ENCODE measurements at regions not wholly inside any gene's neighbourhood (a gene's known extent, or its start where the extent isn't known, plus 50 kb on each side); places are given as distances from the start of the nearest gene placed in this dataset.

- no peaks in the 10 kb centered on the region for H3K36me3 ChIP-seq (ENCODE audit: control insufficient read depth in 2 of 2, insufficient read depth in 2 of 2, low read length in 1 of 2)
- ChIA-PET CTCF (no interaction called here), POLR2A (no interaction called here), SMC1A (ENCODE audit: uncharacterized antibody, unreplicated experiment) (no interaction called here), RAD21 (ENCODE audit: unreplicated experiment) (no interaction called here)
- DNase-seq (ENCODE audit: low read depth, low spot score) (no peak), ATAC-seq (no peak), FAIRE-seq (no peak)
- intact Hi-C loops (cut with micrococcal nuclease; ENCODE audit: unreplicated experiment) (loop anchor here (5.0 kb wide), 1 partner anchor 77 kb away; no protein-coding TSS in a partner anchor), in situ Hi-C loops (cut with MboI) (no loop called here)
- H3K4me1 ChIP-seq (ENCODE audit: control insufficient read depth, insufficient read depth, low read length): no peaks in the 10 kb centered on the region
- BruUV-seq (replicated peaks): no TSS peak
- H3K79me2 ChIP-seq (ENCODE audit: control insufficient read depth, insufficient read depth, low read length): no peaks in the 10 kb centered on the region
- H2AFZ ChIP-seq (ENCODE audit: control insufficient read depth, low read depth, low read length): no peak overlapping the region
- no peak overlapping the region for H3K9ac ChIP-seq (ENCODE audit: control insufficient read depth, insufficient read depth, low read length)
- no peak overlapping the region for H3K4me2 ChIP-seq (ENCODE audit: control insufficient read depth, insufficient read depth)
- whole genome bisulfite sequencing (ENCODE audit: insufficient coverage, insufficient replicate concordance, low lambda C conversion rate, missing lambda C conversion rate): 55% methylated on average over 2 of the region's 2 CpGs
- H4K20me1 ChIP-seq (ENCODE audit: control insufficient read depth, insufficient read depth): no peaks in the 10 kb centered on the region
- H3K27ac ChIP-seq (ENCODE audit: control insufficient read depth, insufficient read depth): no peak overlapping the region
- no peaks in the 10 kb centered on the region for H3K9me3 ChIP-seq (replicated peaks; ENCODE audit: control insufficient read depth, insufficient read depth, low read length)
- H3K4me3 ChIP-seq: no peak overlapping the region
- peaks cover 0 to 4% of the 10 kb centered on the region in 2 experiments; a peak in 2 of 4 replicates for H3K27me3 ChIP-seq (replicated peaks in 1 of 2; ENCODE audit: control insufficient read depth in 2 of 2, insufficient read depth in 2 of 2, low read length in 1 of 2)
- TF ChIP-seq MTA2 (IDR thresholded peaks at IDR 0.05; ENCODE audit: low read depth): no peak
- TF ChIP-seq ZBED1 (IDR thresholded peaks at IDR 0.05; ENCODE audit: borderline replicate concordance): no peak
- TF ChIP-seq CUX1 (IDR thresholded peaks at IDR 0.05; ENCODE audit: insufficient replicate concordance, low read depth, low read length): no peak
- no peak for TF ChIP-seq SMAD1 (IDR thresholded peaks at IDR 0.05; ENCODE audit: low read depth, partially characterized antibody)
- TF ChIP-seq PBX3 (IDR thresholded peaks at IDR 0.05; ENCODE audit: insufficient replicate concordance, low read depth, low read length): no peak
- no peak for TF ChIP-seq ETV6 (conservative IDR thresholded peaks at IDR 0.05 in 1 of 2, IDR thresholded peaks at IDR 0.05 in 1 of 2; ENCODE audit: borderline replicate concordance in 1 of 2, low read depth in 1 of 2)
- no peak for TF ChIP-seq CHD4 (IDR thresholded peaks at IDR 0.05)
- TF ChIP-seq SREBF2 (IDR thresholded peaks at IDR 0.05; ENCODE audit: low read length): no peak
Measured at GRCh38 chr13:43984292-43984691, 104.6 kb downstream of the LACC1 start.

All from GM12878 (cell line).